ENCODE measurements at regions not wholly inside any gene's neighbourhood (a gene's known extent, or its start where the extent isn't known, plus 50 kb on each side); places are given as distances from the start of the nearest gene placed in this dataset.

DNA sequence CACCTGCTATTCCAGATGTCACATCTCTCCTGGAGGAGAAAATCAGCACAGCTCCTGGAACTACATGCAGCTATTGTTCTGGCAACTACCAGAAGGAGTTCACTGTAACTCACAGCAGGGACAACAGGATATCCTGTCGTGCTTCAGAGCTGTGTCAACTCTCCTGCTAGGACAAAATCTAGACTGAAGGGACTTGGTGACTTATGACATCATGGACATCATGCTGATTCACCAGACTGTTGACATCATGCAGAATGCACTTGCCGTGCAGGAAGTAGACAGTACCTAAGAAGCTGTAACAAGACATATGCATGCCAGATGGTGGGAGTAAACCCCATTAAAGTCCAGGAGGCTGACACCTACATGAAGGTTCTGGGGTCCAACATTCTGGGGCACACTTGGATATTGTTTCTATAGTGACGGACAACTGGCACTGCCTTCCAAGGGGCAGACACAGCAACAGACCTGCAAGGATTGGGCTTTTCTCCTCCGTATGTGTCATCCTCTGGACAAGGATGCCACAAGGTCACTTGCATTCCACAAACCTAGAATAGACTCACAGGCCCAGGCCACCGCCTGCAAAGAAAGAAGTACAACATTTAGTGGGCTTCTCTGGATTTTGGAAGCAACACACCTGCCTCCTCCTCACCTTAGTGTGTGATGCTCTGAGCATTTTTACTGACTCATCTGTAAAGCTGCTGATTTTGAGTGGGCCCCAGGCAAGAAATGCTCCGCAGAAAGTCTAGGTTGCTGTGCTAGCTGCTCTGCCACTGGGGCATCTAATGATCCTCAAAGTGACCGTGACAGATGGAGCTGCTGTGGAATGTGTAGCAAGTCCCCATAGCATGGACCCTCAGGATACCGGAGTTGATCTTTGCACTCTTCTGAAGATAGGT, 249.2 kb downstream of the MATN1 start:
- Histone ChIP-seq H3K4me2 (ENCODE audit: low read length) (no peak overlapping the region), H3K9me2 (ENCODE audit: insufficient read depth, low read length) (no peaks in the 10 kb centered on the region), H3K79me2 (replicated peaks; ENCODE audit: insufficient read depth, low read length) (no peaks in the 10 kb centered on the region), H3K9me3 (ENCODE audit: low read length) (no peaks in the 10 kb centered on the region), H4K20me1 (ENCODE audit: insufficient read depth) (no peaks in the 10 kb centered on the region), H3K9ac (ENCODE audit: low read length) (no peak overlapping the region), H3K27ac (ENCODE audit: low read length) (no peak overlapping the region), H2AFZ (ENCODE audit: low read depth, low read length) (no peak overlapping the region), H3K4me3 (ENCODE audit: low read length) (no peak overlapping the region), H3K27me3 (ENCODE audit: insufficient read depth, low read depth, low read length) (no peaks in the 10 kb centered on the region), H3F3A (ENCODE audit: insufficient read depth, low read length, poor library complexity, severe bottlenecking) (no peaks in the 10 kb centered on the region), H3K36me3 (ENCODE audit: insufficient read depth, low read length) (no peaks in the 10 kb centered on the region)
- TF ChIP-seq SMC3 (conservative IDR thresholded peaks at IDR 0.05; ENCODE audit: poor library complexity) (no peak), EZH2 (IDR thresholded peaks at IDR 0.05; ENCODE audit: borderline replicate concordance, insufficient read depth, low read length, poor library complexity, severe bottlenecking) (no peak), POLR2AphosphoS5 (IDR thresholded peaks at IDR 0.05) (no peak), MXI1 (conservative IDR thresholded peaks at IDR 0.05; ENCODE audit: poor library complexity, severe bottlenecking) (no peak), TAF1 (IDR thresholded peaks at IDR 0.05; ENCODE audit: low read depth) (no peak), CTCF (IDR thresholded peaks at IDR 0.05; ENCODE audit: poor library complexity, severe bottlenecking) (no peak), REST (IDR thresholded peaks at IDR 0.05; ENCODE audit: borderline replicate concordance) (no peak), RAD21 (conservative IDR thresholded peaks at IDR 0.05) (no peak), EP300 (conservative IDR thresholded peaks at IDR 0.05; ENCODE audit: poor library complexity, severe bottlenecking) (no peak)

GRCh38 chr1:30472526-30472925, 250.9 kb downstream of the MATN1 start:
- no peaks in the 10 kb centered on the region for H3K9me2 ChIP-seq (ENCODE audit: insufficient read depth, low read length)
- no peak for TF ChIP-seq CTCF (IDR thresholded peaks at IDR 0.05; ENCODE audit: poor library complexity, severe bottlenecking)
- no peak for TF ChIP-seq EZH2 (IDR thresholded peaks at IDR 0.05; ENCODE audit: borderline replicate concordance, insufficient read depth, low read length, poor library complexity, severe bottlenecking)
- no peak for TF ChIP-seq POLR2AphosphoS5 (IDR thresholded peaks at IDR 0.05)
- no peak for TF ChIP-seq SMC3 (conservative IDR thresholded peaks at IDR 0.05; ENCODE audit: poor library complexity)
- TF ChIP-seq REST (IDR thresholded peaks at IDR 0.05; ENCODE audit: borderline replicate concordance): no peak
- no peak for TF ChIP-seq EP300 (conservative IDR thresholded peaks at IDR 0.05; ENCODE audit: poor library complexity, severe bottlenecking)
- no peak for TF ChIP-seq MXI1 (conservative IDR thresholded peaks at IDR 0.05; ENCODE audit: poor library complexity, severe bottlenecking)
- no peak for TF ChIP-seq TAF1 (IDR thresholded peaks at IDR 0.05; ENCODE audit: low read depth)
- no peak overlapping the region for H2AFZ ChIP-seq (ENCODE audit: low read depth, low read length)
- H3K4me3 ChIP-seq (ENCODE audit: low read length): no peak overlapping the region
- H3K4me2 ChIP-seq (ENCODE audit: low read length): no peak overlapping the region
- no peak overlapping the region for H3K9ac ChIP-seq (ENCODE audit: low read length)
- H3K27me3 ChIP-seq (ENCODE audit: insufficient read depth, low read depth, low read length): no peaks in the 10 kb centered on the region
- H3K27ac ChIP-seq (ENCODE audit: low read length): no peak overlapping the region
- no peaks in the 10 kb centered on the region for H4K20me1 ChIP-seq (ENCODE audit: insufficient read depth)
- no peaks in the 10 kb centered on the region for H3K9me3 ChIP-seq (ENCODE audit: low read length)
- H3F3A ChIP-seq (ENCODE audit: insufficient read depth, low read length, poor library complexity, severe bottlenecking): no peaks in the 10 kb centered on the region
- H3K36me3 ChIP-seq (ENCODE audit: insufficient read depth, low read length): no peaks in the 10 kb centered on the region
- H3K79me2 ChIP-seq (replicated peaks; ENCODE audit: insufficient read depth, low read length): no peaks in the 10 kb centered on the region

Measured in neural cell (in vitro differentiated cells).